ENCODE measurements at regions not wholly inside any gene's neighbourhood (a gene's known extent, or its start where the extent isn't known, plus 50 kb on each side); places are given as distances from the start of the nearest gene placed in this dataset.

DNA sequence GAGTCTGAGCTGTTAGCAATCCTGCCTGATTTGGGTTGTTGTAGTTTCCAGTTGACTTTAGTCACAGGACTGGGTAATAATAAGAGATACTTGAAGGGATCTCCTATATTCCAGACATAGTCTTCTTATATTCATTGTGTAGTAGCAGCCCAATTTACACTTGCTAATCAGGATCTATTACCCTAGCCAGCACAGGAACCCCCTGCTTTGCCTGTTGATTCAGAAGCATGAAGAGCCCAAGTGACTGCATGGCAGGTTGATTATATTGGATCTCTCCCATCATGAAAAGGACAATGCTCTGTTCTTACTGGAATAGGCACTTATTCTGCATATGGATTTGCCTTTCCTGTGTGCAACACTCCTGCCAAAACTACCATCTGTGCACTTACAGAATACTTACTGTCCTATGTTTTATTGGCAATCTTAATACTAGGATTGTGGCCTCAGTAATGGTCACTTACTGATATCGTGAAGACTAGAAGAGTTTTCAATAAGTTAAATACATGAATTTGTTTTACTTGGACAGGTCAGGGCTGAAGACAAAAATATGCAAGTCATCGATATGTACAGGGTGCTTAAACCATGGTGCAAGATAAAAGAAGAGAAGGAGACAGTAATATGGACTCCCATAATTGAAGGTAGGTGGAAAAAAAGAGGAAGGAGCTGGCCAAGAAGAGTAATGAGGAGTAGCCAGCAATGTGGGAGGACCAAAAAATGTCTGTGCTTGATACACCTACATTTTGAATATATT lies 304.1 kb downstream of the MCTP2 start:
- DNase-seq = no peak

DNA sequence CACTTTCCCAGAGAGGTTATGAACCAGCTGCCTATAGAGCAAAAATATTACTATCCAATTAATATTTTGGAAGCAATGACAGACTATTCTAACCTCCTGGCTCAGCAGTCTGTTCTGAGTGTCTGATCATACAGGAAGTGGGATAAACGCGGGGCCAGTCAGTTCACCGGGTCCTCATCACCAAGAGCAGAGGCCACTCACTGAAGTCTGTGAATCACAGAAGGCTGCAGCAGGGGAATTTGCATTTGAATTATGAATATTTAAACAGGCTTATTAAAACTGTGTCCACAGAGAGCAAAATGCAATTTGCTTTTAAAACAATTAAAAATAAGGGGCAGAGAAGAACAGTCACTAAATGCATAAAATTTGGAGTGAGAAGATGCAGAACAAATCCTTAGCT lies 305.2 kb downstream of the MCTP2 start:
- no peak for DNase-seq

DNA sequence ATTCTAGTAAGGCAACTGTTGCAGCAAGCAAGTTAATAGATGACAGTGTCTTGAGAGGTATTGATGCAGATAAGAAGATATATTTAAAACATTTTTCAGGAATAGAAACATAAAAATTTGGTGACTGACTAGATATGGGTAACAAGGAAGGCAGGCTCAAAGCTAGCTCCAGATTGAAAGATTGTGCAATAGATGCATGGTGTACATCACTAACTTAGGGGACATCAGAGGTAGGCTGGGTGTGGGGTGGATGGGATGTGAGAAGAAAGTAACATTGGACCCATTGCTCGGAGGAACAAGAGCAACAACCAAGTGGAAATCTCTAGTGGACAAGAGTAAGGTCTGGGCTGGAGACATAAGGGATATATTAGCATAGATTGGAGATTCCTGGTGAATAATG lies 306.9 kb downstream of the MCTP2 start:
- no peak for DNase-seq

DNA sequence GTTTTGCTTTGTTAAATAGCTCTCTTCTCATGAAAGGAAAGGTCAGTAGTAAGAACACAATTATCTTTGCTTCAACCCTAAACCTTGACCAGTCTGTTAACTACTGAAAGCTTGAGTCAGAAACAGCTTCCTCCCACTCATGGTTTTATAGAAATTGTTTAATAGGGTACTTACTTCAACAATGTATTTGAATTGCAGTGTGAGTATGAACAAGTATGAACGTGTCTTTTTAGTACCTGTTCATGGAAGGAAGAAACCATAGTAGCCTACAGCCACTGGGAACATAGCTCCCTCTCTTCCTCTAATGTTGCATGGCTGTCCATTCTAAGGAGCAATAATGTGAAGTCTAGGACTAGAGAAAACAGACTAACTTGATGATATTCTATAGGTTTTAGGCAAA lies 311.0 kb downstream of the MCTP2 start:
- no peak for DNase-seq

DNA sequence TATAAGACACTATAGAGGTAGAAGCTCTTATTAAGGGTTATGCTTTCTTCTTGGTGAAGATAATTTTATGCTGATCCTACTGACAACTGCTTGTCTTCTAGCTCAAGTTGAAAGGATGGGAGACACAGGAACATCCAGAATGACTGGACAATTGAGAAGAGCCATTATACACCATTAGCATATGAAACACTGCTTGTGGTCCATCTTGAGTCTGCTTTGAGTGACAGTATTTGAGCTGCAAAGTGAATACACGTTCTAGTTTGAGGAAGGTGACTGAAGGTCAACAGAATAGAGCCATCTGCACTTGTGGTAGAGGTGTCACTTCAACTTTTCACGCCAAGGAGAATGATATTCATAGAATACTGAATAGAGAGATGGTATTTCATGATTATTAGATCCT lies 315.4 kb downstream of the MCTP2 start:
- no peak for DNase-seq

DNA sequence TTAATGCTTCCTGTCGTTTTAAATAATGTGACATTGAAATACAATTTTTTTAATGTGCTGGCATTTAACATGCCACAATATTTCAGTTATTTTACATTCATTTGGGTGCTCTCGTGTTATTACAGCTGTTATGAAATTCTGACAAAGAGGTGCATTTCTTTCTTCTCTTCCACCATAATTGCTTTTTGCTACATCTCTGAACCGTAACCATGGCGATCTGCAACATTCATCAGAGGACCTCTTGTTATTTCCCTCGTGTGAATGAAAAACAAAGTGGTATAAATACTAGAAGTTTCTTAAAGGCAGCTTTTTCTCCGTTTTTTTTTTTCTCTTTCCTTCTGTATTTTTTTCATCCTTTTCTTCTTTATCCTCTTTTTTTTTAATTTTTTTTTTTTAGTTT lies 316.4 kb downstream of the MCTP2 start:
- peak; percentile 11 for DNase-seq

DNA sequence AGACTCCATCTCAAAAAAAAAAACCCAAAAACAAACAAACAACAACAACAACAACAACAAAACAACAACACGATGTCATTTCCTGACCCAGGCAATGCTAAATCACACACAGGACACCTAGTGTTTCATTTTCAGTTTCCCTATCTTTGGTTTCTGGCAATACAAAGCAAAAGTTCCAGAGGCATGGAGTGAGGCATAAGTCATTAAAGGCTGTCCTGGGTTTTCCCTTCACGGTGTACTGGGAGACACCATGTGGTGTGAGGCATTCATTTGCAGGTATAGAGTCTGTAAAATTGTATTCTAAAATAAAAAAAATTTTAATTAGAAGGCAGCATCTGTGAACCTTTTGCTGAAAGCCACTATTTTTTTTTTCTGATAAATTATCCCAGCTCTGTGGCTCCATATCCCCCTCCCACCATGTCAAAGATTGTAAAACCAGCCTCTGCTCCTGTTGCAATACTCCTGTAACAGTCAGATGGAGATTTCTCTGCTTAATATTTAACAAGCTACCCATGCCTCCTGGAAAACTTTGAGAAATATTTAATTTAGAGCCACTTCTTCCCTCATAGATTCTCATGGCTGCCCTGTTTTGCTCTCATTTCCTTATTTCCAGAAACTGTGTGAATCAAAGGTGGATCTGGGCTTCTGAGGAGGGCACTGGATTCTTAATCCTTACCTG lies 324.6 kb downstream of the MCTP2 start:
- DNase-seq = no peak

DNA sequence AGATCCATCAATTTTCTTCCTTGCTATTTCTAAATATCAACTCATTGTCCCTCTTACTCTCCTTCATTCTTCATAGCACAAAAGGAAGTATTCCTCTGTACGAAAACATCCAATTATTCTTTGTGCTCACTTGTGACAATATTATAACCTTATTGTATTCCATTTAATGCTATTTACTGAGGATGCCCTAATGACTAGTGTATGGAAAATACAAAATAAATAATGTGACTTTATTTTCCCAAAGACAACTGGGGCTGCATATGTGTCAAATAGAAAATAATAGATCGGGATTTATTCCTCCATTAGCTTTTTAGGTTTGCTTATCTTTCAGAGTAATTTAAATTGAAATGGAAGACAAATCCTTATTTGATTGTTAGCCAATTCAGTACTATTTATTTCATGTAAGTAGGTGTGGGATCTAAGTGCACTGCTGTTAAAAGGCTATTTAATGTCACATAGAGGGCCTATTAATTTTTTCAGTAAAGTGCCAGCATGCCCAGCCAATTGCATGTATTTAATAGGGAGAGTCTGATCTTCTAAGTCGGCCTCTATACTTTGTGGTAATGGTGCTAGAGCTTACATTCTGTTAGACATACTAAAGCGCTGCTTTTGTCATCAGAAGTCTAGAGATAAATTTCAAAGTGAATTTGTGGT lies 329.8 kb downstream of the MCTP2 start:
- no peak for DNase-seq

DNA sequence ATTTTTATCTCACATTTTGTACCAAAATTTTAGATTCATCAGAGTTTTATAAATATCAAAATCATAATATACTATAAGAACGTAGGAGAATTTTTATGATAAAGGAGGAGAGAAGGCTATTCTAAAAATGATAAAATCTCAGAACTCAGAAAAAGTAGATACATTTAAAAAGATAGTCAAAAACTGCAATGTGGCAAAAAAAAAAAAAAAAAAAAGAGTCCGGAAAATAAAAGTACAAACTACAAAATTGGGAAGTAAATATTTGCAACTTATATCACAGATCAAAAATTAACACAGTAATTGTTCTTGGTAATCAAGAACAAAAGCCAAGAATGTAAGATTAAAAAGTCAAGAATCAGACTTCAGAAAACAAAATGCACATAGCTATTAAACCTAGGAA lies 332.1 kb downstream of the MCTP2 start:
- no peak for DNase-seq

DNA sequence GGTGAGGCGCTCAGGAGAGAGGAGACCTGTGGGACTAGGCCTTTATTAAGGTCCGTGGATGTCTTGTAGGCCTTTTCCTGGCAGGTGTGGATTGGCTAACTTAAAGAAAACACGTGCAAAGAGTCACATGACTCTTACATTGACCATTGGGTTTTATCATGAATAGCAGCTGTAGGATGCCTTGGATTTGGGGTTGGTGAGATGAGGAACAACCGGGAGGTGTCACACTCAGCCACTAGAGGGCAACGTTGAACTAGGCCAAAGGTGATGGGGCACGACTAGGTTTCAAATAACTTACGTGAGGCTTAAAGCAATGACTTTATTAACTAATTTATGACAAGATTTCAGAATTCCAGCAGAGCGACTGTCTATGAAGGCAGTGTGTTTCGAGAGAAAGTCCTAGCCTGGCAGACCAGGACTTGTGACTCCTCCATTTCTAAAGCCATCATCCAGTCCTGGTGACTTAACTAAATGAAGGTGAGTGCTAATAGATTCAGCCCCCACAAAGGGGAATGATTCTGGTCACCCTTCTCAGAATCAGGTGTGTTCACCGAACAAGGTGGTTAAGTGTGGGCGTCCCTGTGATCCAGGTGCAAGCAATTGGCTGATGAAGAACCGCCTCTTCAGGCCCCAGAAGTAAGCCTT lies 345.6 kb downstream of the MCTP2 start:
- DNase-seq = no peak

DNA sequence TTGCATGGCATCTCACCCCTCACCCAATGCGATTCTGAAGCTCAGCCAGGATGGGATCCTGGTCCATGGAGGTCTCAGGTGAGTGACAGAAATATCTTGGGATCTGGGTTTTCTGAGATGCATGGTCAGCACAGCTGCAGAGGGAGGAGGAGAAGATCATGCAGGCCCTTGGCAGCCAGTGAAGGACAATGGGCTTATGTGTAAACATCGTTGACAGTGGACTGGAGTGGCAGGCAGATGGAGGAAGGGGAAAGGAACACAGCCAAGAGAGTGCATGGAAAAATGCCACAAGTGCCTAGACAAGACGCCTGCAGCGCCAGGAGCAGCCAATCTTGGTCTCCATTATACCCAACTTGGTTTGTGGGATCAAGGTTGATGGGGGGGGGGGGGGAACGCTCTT lies 347.9 kb downstream of the MCTP2 start:
- DNase-seq = no peak

DNA sequence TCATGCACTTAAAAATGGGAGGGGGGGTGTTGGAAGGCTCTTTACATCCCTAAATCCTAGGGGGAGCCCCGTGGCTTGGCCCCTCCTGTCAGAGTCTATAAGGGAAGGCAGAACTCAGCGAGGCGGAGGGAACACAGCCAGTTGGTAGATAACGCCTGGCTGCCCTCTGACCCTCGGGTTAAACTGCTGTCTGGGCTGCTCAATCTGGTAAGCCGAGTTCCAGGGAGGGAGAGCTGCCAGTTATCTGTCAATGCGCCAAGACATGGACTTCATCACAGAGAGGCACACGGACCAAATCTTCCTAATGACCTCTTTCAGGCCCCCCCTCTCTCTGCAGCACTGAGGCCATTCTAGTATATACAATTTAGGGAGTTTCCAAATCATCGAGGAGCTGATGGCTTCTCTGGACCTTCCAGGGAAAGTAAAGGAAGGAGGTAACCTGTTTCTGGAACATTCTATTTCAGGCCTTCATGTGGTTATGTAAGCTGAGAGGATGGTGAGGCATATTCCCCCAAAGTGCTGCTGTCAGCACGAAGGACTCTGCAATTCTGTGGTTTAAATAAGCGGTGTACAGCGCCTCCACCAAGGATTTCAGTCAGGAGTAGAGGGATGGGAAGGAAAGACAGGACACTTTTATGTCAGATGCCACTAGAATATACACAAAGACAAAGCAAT lies 349.0 kb downstream of the MCTP2 start:
- peak; percentile 81 for DNase-seq

DNA sequence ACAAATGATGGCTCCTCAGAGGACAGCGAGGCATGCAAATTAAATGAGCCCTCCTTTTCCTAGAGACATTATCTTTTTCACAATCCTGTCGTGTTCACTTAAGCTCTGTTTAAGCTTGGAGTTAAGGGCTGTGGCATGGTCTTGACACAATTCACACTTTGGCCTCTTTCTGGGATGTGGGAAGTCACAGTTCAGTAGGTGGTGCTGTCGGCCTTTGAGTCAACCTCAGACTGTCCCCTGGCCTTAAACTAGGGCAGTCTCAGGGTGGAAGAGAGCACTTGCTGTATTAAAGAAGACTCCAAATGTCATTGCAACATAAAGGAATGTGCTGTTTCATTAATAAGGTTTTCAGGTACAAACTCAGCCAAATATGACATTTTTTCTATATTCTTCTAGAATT lies 351.0 kb downstream of the MCTP2 start:
- DNase-seq = peak; percentile 92

DNA sequence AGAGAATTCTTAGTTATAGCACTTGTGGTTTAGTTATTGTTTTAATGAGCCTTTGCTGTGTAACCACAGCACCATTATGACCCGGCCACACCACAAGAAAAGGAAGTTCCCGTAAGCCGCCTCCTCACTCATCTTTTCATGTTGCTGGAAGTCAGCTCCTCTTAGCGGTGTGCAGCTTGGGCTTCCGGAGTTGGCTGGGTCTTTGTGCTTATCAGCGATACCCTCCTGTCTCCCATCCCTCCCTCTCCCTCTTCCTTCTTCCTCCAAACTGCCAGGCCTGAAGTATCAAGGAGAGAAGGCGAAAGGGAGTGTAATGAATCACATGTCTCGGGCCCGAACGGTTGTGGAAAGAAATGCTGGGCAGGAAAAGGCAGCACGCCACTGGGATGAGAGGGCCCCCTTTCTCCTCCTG lies 353.5 kb downstream of the MCTP2 start:
- no peak for DNase-seq

DNA sequence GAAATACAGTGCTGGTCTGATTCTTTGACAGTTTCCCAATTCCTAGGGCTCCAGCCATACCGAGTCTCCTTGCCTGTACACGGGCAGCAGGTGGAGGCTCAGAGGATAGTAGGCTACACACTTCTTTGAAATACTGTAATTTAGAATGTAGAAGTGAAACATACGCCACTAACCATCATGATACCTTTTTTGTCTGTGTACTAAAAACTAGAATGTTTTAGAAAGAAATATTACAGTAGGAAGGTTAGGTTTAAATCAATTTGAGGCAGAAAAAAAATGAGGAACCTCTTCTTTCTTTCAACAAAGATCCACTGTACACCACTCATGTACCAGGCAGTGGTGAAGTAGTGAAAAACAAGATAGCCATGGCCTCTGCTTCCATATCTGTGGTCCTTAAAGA lies 354.7 kb downstream of the MCTP2 start:
- no peak for DNase-seq

DNA sequence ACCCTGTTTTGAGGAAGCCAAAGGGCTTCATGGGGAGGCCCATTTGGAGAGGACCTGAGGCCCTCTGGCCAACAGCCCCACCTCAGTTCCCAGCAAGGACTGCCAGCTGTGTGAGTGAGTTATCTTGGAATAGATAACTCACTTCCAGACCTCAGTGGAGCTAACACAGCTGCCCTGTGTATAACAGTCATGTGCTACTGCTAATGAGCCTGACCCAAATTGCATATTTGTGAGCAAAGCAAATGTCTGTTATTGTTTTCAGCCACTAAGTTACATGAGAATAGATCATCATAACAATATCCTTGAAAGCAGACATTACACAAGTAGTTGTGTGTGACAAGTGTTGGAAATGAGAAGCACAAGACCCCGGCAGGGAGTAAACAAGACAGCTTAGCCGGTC lies 355.8 kb downstream of the MCTP2 start:
- no peak for DNase-seq

DNA sequence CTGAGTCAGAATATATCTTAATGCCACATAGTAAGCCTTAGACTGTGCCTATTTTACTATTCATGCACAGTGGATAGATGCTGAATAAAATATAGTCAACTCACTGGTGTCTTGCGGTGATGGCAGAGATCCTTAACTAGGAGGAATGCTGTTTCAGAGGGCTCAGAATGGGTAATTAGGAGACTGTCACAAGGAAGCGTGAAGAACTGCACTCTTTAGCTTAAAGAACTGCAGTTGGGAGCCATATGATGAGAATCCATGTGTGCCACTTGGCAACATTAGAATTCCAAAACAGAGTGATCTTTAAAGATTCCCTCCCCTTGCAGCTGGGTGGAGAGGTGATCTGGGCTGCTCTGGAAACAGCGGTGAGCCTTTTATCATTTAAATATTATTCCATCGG lies 357.6 kb downstream of the MCTP2 start:
- DNase-seq = no peak

DNA sequence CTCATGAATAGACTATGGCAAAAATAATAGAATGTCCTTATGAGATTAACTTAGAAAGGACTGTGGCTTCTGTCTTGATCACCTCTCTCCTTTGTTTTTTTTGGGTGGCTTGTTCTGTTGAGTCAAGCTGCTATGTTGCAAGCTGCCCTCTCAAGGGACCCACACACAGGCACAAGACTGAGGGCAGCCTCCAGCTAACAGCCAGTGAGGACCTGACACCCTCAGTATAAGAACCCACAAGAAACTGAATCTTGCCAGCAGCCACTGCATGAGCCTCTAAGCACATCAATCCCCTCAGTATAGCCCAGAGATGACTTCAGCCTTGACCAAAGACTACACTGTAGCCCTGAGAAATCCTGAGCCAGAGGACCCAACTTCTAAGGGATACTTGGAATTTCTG lies 361.1 kb downstream of the MCTP2 start:
- no peak for DNase-seq

DNA sequence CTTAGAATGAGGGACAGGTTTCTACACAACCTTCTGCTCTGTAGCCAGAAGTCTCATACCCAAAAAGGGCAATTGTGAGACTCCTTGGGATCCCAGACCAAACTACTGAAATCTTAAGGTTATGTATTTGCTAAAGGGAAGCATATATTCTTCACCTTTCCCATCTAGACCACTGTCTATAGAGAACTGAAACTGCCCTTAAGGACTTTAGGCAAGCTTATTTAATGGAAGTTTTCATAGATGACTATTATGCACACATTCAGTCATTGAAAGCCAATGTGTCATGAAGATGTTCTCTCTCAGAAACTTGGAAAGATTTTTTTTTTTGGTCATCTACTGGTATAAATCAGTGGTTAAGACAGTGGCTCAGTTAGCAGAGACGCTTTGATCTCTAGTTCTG lies 365.3 kb downstream of the MCTP2 start:
- no peak for DNase-seq

DNA sequence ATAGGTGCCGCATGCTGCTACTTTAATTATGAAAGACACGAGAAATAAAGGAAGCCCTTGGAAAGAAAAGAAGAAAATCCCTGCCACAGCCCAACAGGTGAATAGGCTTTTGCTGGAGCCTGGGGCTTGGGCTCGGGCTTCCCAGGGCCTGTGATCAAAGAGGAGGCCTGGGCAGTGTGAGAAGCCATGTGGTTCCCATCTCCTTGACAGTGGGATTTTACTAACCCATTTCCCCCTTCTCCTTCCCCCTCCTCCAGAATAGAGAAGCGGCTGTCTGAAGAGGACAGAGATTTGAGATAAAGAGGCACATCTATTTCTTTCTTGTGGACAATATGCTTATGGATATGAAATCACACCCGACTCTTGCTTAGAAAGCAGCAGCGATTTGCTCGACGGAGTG lies 369.1 kb downstream of the MCTP2 start:
- no peak for DNase-seq

DNA sequence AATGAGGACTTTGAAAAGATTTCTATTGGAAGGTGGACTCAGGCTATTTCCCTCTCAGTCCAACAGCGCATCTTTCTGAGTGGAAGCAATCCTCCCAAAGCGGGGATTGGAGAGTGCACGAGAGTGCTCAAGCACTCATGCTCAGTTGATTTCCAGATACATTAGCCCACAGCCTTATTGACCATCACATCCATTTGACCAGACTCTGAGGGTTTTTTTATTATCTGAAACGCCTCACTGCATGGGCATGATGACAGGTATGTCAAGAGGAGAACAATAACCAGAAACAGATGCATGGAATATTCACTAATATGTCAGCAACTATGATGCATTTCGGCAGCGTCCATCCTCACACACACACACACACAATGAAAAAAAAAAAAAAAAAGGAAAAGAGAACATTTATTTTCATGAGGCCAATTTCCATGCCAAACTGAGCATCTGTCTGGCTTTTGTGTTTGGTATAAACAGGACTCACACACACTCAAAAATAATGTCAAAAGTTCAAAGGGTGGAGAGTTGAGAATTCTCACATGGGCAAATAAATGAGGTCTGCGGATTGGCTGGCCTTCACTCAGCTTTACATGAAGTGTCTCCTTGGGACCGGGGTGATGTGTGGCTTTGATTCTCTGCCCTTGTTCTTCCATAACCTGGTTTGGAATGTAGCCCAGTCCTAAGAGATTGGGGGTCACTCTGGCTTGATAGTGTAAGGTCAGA lies 371.6 kb downstream of the MCTP2 start:
- peak; percentile 73 for DNase-seq

DNA sequence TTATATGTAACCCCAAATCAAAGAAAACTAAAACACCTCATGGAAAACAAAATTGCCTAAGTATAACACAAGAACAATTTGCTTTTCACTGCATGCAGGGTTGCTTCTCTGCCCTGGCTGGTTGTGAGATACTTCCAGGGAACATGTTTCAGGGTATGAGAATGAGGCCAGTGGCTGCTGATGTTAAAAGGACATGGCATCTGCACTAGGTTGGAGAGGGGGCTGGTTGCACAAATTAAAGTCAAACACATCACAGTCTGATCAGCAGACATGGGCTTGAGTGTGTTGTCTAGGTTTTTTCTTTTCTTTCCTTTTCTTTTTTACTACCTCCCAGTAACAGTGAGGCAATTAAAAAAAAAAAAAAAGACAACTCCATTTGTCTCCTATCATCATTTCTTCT lies 374.9 kb downstream of the MCTP2 start:
- peak; percentile 92 for DNase-seq
